Upper lobe of left lung (tissue), 6 donors: ENCODE measurements at regions not wholly inside any gene's neighbourhood (a gene's known extent, or its start where the extent isn't known, plus 50 kb on each side); places are given as distances from the start of the nearest gene placed in this dataset.

ENCODE experiments used
- ATAC-seq, 2 donors: fragments of 200-7000 bp; cut with Tn5 transposase; one replicate each; pipeline ENCODE4 v1.9.1; 2022; ENCODE audit warnings: mild to moderate bottlenecking in 2 of 2, moderate library complexity in 2 of 2; ENCODE audit not compliant: low FRiP score in 2 of 2
- DNase-seq, 2 donors: peaks; one replicate each; pipeline ENCODE4 v3.0.0-alpha.2; 2019 to 2020
- H3K27ac ChIP-seq, 4 donors: fragments of 200-600 bp; sonication (generic); one replicate each; pipeline ENCODE4 v1.5.1; 2016 to 2019
- H3K27me3 ChIP-seq, 4 donors: fragments of 200-600 bp; sonication (generic); one replicate each; pipeline ENCODE4 v1.5.1; 2017 to 2019
- H3K36me3 ChIP-seq, 4 donors: fragments of 200-600 bp; sonication (generic); one replicate each; pipeline ENCODE4 v1.5.1; 2016 to 2019
- H3K4me1 ChIP-seq, 4 donors: fragments of 200-600 bp; sonication (generic); one replicate each; pipeline ENCODE4 v1.5.1; 2018 to 2019
- H3K4me3 ChIP-seq, 4 donors: fragments of 200-600 bp; sonication (generic); one replicate each; pipeline ENCODE4 v1.5.1; 2017 to 2019; ENCODE audit warnings: mild to moderate bottlenecking in 2 of 4, moderate library complexity in 1 of 4
- H3K9me3 ChIP-seq, 4 donors: fragments of 200-600 bp; sonication (generic); one replicate each; pipeline ENCODE4 v1.5.1; 2018 to 2019
- CTCF ChIP-seq, 6 experiments: fragments of 450-650 bp in 4 of 6; fragments of 200-600 bp in 2 of 6; sonication (generic) in 2 of 6; IDR thresholded peaks; one replicate each; pipeline ENCODE4 v1.5.1; 2016 to 2019; ENCODE audit warnings: antibody characterized with exemption in 6 of 6
- EP300 ChIP-seq, 4 donors: sonication (generic); formaldehyde crosslinking; IDR thresholded peaks; one replicate each; pipeline ENCODE4 v1.5.1; 2017; ENCODE audit warnings: antibody characterized with exemption in 4 of 4, control low read depth in 2 of 4
- POLR2A ChIP-seq, 4 donors: fragments of 450-650 bp; IDR thresholded peaks; one replicate each; pipeline ENCODE4 v1.5.1; 2016 to 2017; ENCODE audit warnings: antibody characterized with exemption in 4 of 4, mild to moderate bottlenecking in 2 of 4
- POLR2AphosphoS5 ChIP-seq, 2 donors: sonication (generic); formaldehyde crosslinking; IDR thresholded peaks; one replicate each; pipeline ENCODE4 v1.5.1; 2017; ENCODE audit warnings: antibody characterized with exemption in 2 of 2
- WGBS, 2 donors: methylation state at CpG; one replicate each; pipeline ENCODE4 v1.1.5; 2017 to 2018; 5-methylcytosine and 5-hydroxymethylcytosine counted together
- donor health status: DM: no; HTN: no; CAD: no; lungs with moderate emphysema.
- donor health status: DM: no; HTN: yes; CAD: no; lungs with severe emphysema.

GRCh38 chr6:167569041-167569805 lies 244.3 kb downstream of the TTLL2 start:
- no peaks in the 10 kb centered on the region for H3K9me3 ChIP-seq
- ATAC-seq (no peak), DNase-seq (peak in 1 of 2 donors; percentile 59)
- 86 to 93% methylated on average over 28 to 31 of the region's 31 CpGs for WGBS, 2 donors
- H3K4me1 ChIP-seq = peaks cover 10 to 21% (median 19%) of the 10 kb centered on the region in 4 donors
- H3K36me3 ChIP-seq = no peaks in the 10 kb centered on the region
- H3K4me3 ChIP-seq = no peak overlapping the region
- no peaks in the 10 kb centered on the region for H3K27me3 ChIP-seq
- no peak overlapping the region for H3K27ac ChIP-seq
- TF ChIP-seq CTCF (IDR thresholded peaks at IDR 0.05) = no peak
- TF ChIP-seq POLR2A (IDR thresholded peaks at IDR 0.05) = no peak
- TF ChIP-seq POLR2AphosphoS5 (IDR thresholded peaks at IDR 0.05) = no peak
- TF ChIP-seq EP300 (IDR thresholded peaks at IDR 0.05) = no peak

- Histone ChIP-seq H3K4me1 (peaks cover 11 to 21% (median 19%) of the 10 kb centered on the region in 4 donors), H3K27me3 (no peaks in the 10 kb centered on the region), H3K4me3 (no peak overlapping the region), H3K9me3 (no peaks in the 10 kb centered on the region), H3K36me3 (no peaks in the 10 kb centered on the region), H3K27ac (no peak overlapping the region)
- no peak for TF ChIP-seq CTCF (IDR thresholded peaks at IDR 0.05)
- no peak for TF ChIP-seq POLR2A (IDR thresholded peaks at IDR 0.05)
- no peak for TF ChIP-seq EP300 (IDR thresholded peaks at IDR 0.05)
- no peak for TF ChIP-seq POLR2AphosphoS5 (IDR thresholded peaks at IDR 0.05)
- 95 to 98% methylated on average over 13 to 14 of the region's 14 CpGs for WGBS, 2 donors
- DNase-seq (no peak), ATAC-seq (no peak)
These were observed 245.0 kb downstream of the TTLL2 start for GRCh38 chr6:167569879-167570278.

GRCh38 chr6:167570460-167571400 lies 245.8 kb downstream of the TTLL2 start:
- H3K4me1 ChIP-seq = peaks cover 10 to 16% (median 14%) of the 10 kb centered on the region in 4 donors
- H3K4me3 ChIP-seq = no peak overlapping the region
- no peaks in the 10 kb centered on the region for H3K36me3 ChIP-seq
- WGBS, 2 donors = 92 to 94% methylated on average over 25 of the region's 25 CpGs
- no peaks in the 10 kb centered on the region for H3K9me3 ChIP-seq
- ATAC-seq (no peak), DNase-seq (no peak)
- no peaks in the 10 kb centered on the region for H3K27me3 ChIP-seq
- TF ChIP-seq EP300 (IDR thresholded peaks at IDR 0.05) (no peak), POLR2AphosphoS5 (IDR thresholded peaks at IDR 0.05) (no peak), POLR2A (IDR thresholded peaks at IDR 0.05) (no peak), CTCF (IDR thresholded peaks at IDR 0.05) (no peak)
- no peak overlapping the region for H3K27ac ChIP-seq

- no peak for ATAC-seq
- no peak for DNase-seq
- Histone ChIP-seq H3K36me3 (no peaks in the 10 kb centered on the region), H3K27me3 (no peaks in the 10 kb centered on the region), H3K4me1 (peaks cover 5 to 10% (median 8%) of the 10 kb centered on the region in 4 donors), H3K27ac (no peak overlapping the region), H3K9me3 (no peaks in the 10 kb centered on the region), H3K4me3 (no peak overlapping the region)
- WGBS, 2 donors = 89 to 96% methylated on average over 5 to 9 of the region's 9 CpGs
- TF ChIP-seq POLR2A (IDR thresholded peaks at IDR 0.05) = no peak
- TF ChIP-seq EP300 (IDR thresholded peaks at IDR 0.05) = no peak
- no peak for TF ChIP-seq CTCF (IDR thresholded peaks at IDR 0.05)
- no peak for TF ChIP-seq POLR2AphosphoS5 (IDR thresholded peaks at IDR 0.05)
These were observed 246.7 kb downstream of the TTLL2 start for GRCh38 chr6:167571550-167571949.
